Spleen (tissue), 11 donors: ENCODE measurements at regions not wholly inside any gene's neighbourhood (a gene's known extent, or its start where the extent isn't known, plus 50 kb on each side); places are given as distances from the start of the nearest gene placed in this dataset.

Experiments used
- DNase-seq: peaks from one replicate; pipeline ENCODE4 v3.0.0-alpha.2; 2020
- H3K27ac ChIP-seq, 8 donors: fragments of 200-600 bp; sonication (generic) in 7 of 8; 1 replicate in 4 of 8; 2 replicates in 4 of 8; pipeline versions ENCODE4 v1.5.0 to v1.8.0; 2016 to 2021; ENCODE audit warnings: inconsistent platforms in 4 of 8, mild to moderate bottlenecking in 4 of 8, moderate library complexity in 1 of 8
- H3K27me3 ChIP-seq, 7 donors: fragments of 200-600 bp; sonication (generic) in 6 of 7; replicated peaks in 1 of 7; 1 replicate in 4 of 7; 2 replicates in 3 of 7; pipeline versions ENCODE4 v1.5.0 to v1.8.0; 2016 to 2021; ENCODE audit warnings: inconsistent platforms in 3 of 7, mild to moderate bottlenecking in 1 of 7
- H3K36me3 ChIP-seq, 6 donors: fragments of 200-600 bp; sonication (generic) in 5 of 6; 1 replicate in 4 of 6; 2 replicates in 2 of 6; pipeline versions ENCODE4 v1.5.0 to v1.8.0; 2016 to 2021; ENCODE audit warnings: inconsistent platforms in 2 of 6
- H3K4me1 ChIP-seq, 6 donors: fragments of 200-600 bp; sonication (generic) in 5 of 6; 1 replicate in 3 of 6; 2 replicates in 3 of 6; pipeline versions ENCODE4 v1.5.0 to v1.8.0; 2016 to 2021; ENCODE audit warnings: inconsistent platforms in 3 of 6
- H3K4me3 ChIP-seq, 8 donors: fragments of 200-600 bp; sonication (generic) in 7 of 8; 1 replicate in 4 of 8; 2 replicates in 4 of 8; pipeline versions ENCODE4 v1.5.0 to v1.8.0; 2016 to 2021; ENCODE audit warnings: inconsistent platforms in 4 of 8, mild to moderate bottlenecking in 4 of 8, moderate library complexity in 2 of 8
- H3K9me3 ChIP-seq, 8 donors: fragments of 200-600 bp; sonication (generic) in 7 of 8; 1 replicate in 4 of 8; 2 replicates in 4 of 8; pipeline versions ENCODE4 v1.5.0 to v1.8.0; 2016 to 2021; ENCODE audit warnings: inconsistent platforms in 4 of 8
- CTCF ChIP-seq, 11 experiments: fragments of 200-600 bp in 7 of 11; fragments of 450-650 bp in 4 of 11; sonication (generic) in 4 of 11; IDR thresholded peaks in 8 of 11; conservative IDR thresholded peaks in 3 of 11; 1 replicate in 7 of 11; 2 replicates in 4 of 11; pipeline versions ENCODE4 v1.4.0 to v1.8.0; 2016 to 2021; ENCODE audit warnings: antibody characterized with exemption in 11 of 11, inconsistent platforms in 4 of 11, mild to moderate bottlenecking in 1 of 11
- POLR2A ChIP-seq, 3 donors: fragments of 450-650 bp; IDR thresholded peaks; one replicate each; pipeline ENCODE4 v1.5.1; 2017; ENCODE audit warnings: antibody characterized with exemption in 3 of 3, mild to moderate bottlenecking in 1 of 3
- POLR2AphosphoS5 ChIP-seq, 3 donors: sonication (generic); formaldehyde crosslinking; IDR thresholded peaks; one replicate each; pipeline ENCODE4 v1.5.1; 2017; ENCODE audit warnings: antibody characterized with exemption in 3 of 3
- WGBS, 5 donors: extraction: QIAGEN DNeasy Blood & Tissue Kit in 3 of 5; methylation state at CpG; one replicate each; pipeline versions ENCODE4 v1.1.5 to v1.1.7; 2013 to 2018; 5-methylcytosine and 5-hydroxymethylcytosine counted together
- intact Hi-C: fragments of 100-400 bp; cut with DNase I; formaldehyde crosslinking; loops from one replicate; pipeline ENCODE4 v1.15.0; 2023; ENCODE audit warnings: low total_unique reads
- donor health status: healthy with polysubstance abuse.
- donor health status: DM: no; HTN: no; CAD: no; lungs with moderate emphysema.
- donor health status: DM: no; HTN: no; CAD: no.
- donor health status: Bipolar disorder and iron deficiency.
- donor health status: healthy.
- donor health status: DM: no; HTN: no; CAD: no.
- donor health status: DM: yes; HTN: yes; CAD: no.

DNA sequence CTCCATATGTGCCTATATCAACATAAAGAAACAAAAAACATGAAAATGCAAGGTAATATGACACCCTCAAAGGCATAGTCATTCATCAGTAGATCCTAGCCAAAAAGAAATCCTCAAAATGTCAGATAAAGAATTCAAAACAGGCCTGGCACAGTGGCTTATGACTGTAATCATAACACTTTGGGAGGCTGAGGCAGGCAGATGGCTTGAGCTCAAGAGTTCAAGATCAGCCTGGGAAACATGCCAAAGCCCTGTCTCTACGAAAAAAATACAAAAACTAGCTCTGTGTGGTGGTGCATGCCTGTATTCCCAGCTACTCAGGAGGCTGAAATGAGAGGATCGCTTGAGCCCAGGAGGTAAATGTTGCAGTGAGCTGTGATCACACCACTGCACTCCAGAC, 284.6 kb upstream of the KLHL29 start:
- no peaks in the 10 kb centered on the region for H3K4me1 ChIP-seq
- WGBS, 5 donors = 54 to 68% (median 62%) methylated on average over 2 of the region's 2 CpGs
- H3K27ac ChIP-seq = no peak overlapping the region
- H3K36me3 ChIP-seq = no peaks in the 10 kb centered on the region
- TF ChIP-seq POLR2AphosphoS5 (IDR thresholded peaks at IDR 0.05) = no peak
- TF ChIP-seq CTCF (IDR thresholded peaks at IDR 0.05 in 8 of 11, conservative IDR thresholded peaks at IDR 0.05 in 3 of 11) = no peak
- TF ChIP-seq POLR2A (IDR thresholded peaks at IDR 0.05) = no peak
- DNase-seq = no peak
- peaks cover 0 to 22% (median 13%) of the 10 kb centered on the region in 8 donors for H3K9me3 ChIP-seq
- intact Hi-C loops = no loop called here
- no peaks in the 10 kb centered on the region for H3K27me3 ChIP-seq
- no peak overlapping the region for H3K4me3 ChIP-seq

DNA sequence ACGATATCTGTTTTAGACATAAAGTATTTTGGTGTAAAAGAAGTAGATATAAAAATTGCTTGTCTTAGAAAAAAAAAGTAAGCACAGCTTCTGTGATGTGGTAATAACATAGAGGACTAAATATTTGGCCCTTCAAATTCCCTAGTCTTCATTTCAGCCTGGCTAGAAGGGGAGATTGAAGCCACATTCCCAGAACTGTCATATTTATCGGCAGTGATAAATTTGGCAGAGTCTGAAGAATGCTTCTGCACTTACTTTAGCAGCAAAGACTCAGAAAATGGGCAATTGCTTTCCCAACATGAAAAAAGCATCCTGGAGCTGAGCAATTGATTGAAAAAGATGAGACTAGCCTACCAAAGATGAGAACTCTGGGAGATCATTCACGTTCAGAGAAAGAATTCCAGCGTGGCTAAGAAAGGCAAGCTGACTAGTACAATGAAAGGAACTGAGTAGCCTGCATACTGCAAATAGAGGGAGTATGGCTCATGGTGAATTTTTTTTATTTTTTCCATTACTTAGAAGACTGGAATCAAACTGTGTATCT, 278.7 kb upstream of the KLHL29 start:
- no peaks in the 10 kb centered on the region for H3K27me3 ChIP-seq
- H3K36me3 ChIP-seq = no peaks in the 10 kb centered on the region
- H3K9me3 ChIP-seq = peaks cover 0 to 23% (median 14%) of the 10 kb centered on the region in 8 donors
- TF ChIP-seq POLR2A (IDR thresholded peaks at IDR 0.05) (no peak), CTCF (IDR thresholded peaks at IDR 0.05 in 8 of 11, conservative IDR thresholded peaks at IDR 0.05 in 3 of 11) (no peak)
- no peak for DNase-seq
- WGBS, 5 donors = 64 to 78% (median 73%) methylated on average over 4 of the region's 4 CpGs
- H3K27ac ChIP-seq = no peak overlapping the region
- H3K4me1 ChIP-seq = no peaks in the 10 kb centered on the region
- intact Hi-C loops = no loop called here
- no peak overlapping the region for H3K4me3 ChIP-seq

- TF ChIP-seq POLR2AphosphoS5 (IDR thresholded peaks at IDR 0.05) (no peak), POLR2A (IDR thresholded peaks at IDR 0.05) (no peak), CTCF (IDR thresholded peaks at IDR 0.05 in 8 of 11, conservative IDR thresholded peaks at IDR 0.05 in 3 of 11) (no peak)
- DNase-seq = no peak
- intact Hi-C loops = no loop called here
- WGBS, 5 donors = 68 to 85% (median 79%) methylated on average over 4 of the region's 4 CpGs
- H3K4me1 ChIP-seq = no peaks in the 10 kb centered on the region
- H3K4me3 ChIP-seq = no peak overlapping the region
- no peak overlapping the region for H3K27ac ChIP-seq
- H3K9me3 ChIP-seq = peaks cover 0 to 19% (median 11%) of the 10 kb centered on the region in 8 donors
- no peaks in the 10 kb centered on the region for H3K27me3 ChIP-seq
- no peaks in the 10 kb centered on the region for H3K36me3 ChIP-seq
Measured at GRCh38 chr2:23107327-23107941, 277.5 kb upstream of the KLHL29 start.

DNA sequence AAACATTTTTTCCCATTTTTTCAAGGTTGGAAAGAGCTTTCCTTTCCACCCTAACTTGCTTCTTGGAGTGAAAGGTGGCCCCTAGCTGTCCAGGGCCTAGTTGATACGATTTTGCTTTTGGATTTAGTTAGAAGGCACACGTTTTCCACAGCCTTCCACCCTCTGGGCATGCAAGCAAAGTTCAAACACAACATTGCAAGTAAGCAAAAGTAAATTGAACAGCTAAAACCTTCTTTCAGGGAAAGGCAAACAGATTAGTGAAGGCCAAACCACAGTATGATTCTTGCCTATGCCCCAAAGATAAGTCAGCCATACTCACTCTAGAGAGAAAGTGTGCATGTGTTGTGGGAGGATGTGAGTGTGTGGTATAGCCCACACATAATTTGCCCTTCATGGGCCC, 273.7 kb upstream of the KLHL29 start:
- intact Hi-C loops = no loop called here

More for the DNA sequence above, 273.7 kb upstream of the KLHL29 start:
- Histone ChIP-seq H3K4me3 (no peak overlapping the region), H3K4me1 (no peaks in the 10 kb centered on the region), H3K27me3 (no peaks in the 10 kb centered on the region), H3K9me3 (peaks cover 0 to 19% (median 11%) of the 10 kb centered on the region in 8 donors), H3K27ac (no peak overlapping the region), H3K36me3 (no peaks in the 10 kb centered on the region)
- WGBS, 5 donors = 41 to 57% (median 53%) methylated on average over 2 of the region's 2 CpGs
- no peak for TF ChIP-seq CTCF (IDR thresholded peaks at IDR 0.05 in 8 of 11, conservative IDR thresholded peaks at IDR 0.05 in 3 of 11)
- TF ChIP-seq POLR2AphosphoS5 (IDR thresholded peaks at IDR 0.05) = no peak
- no peak for TF ChIP-seq POLR2A (IDR thresholded peaks at IDR 0.05)
- DNase-seq = no peak
